ENCODE measurements at regions not wholly inside any gene's neighbourhood (a gene's known extent, or its start where the extent isn't known, plus 50 kb on each side); places are given as distances from the start of the nearest gene placed in this dataset.

DNA sequence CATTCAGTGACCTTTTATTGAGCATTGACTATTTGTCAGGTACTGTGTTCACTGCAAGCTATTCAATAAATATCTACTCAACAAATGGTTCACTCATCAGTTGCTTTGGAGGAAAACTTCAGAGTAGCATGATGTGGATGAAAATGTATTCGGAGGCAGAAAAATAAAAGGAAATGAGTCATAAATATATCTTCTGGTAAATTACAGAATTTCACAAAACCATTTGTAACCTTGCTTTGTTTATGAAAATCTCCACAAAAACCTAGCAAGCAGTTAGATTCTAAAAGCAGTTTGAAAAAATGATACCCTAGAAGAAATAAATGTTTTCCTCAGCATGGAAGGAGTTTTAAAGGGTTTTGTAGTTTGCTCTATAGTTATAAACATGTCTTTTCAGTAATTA lies 399.6 kb downstream of the LMO7 start:
- Mint-ChIP-seq H3K27ac (no peak overlapping the region), H3K4me1 (ENCODE audit: low read depth) (no peaks in the 10 kb centered on the region), H3K36me3 (ENCODE audit: insufficient read depth) (no peaks in the 10 kb centered on the region), H3K4me3 (ENCODE audit: low read depth) (no peak overlapping the region), H3K9me3 (ENCODE audit: low read depth) (no peaks in the 10 kb centered on the region), H3K27me3 (no peaks in the 10 kb centered on the region)
- no peak for DNase-seq (ENCODE audit: low spot score, unreplicated experiment)
- TF ChIP-seq, protein P1, sequence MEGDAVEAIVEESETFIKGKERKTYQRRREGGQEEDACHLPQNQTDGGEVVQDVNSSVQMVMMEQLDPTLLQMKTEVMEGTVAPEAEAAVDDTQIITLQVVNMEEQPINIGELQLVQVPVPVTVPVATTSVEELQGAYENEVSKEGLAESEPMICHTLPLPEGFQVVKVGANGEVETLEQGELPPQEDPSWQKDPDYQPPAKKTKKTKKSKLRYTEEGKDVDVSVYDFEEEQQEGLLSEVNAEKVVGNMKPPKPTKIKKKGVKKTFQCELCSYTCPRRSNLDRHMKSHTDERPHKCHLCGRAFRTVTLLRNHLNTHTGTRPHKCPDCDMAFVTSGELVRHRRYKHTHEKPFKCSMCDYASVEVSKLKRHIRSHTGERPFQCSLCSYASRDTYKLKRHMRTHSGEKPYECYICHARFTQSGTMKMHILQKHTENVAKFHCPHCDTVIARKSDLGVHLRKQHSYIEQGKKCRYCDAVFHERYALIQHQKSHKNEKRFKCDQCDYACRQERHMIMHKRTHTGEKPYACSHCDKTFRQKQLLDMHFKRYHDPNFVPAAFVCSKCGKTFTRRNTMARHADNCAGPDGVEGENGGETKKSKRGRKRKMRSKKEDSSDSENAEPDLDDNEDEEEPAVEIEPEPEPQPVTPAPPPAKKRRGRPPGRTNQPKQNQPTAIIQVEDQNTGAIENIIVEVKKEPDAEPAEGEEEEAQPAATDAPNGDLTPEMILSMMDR (IDR thresholded peaks at IDR 0.05; ENCODE audit: unreplicated experiment): no peak

DNA sequence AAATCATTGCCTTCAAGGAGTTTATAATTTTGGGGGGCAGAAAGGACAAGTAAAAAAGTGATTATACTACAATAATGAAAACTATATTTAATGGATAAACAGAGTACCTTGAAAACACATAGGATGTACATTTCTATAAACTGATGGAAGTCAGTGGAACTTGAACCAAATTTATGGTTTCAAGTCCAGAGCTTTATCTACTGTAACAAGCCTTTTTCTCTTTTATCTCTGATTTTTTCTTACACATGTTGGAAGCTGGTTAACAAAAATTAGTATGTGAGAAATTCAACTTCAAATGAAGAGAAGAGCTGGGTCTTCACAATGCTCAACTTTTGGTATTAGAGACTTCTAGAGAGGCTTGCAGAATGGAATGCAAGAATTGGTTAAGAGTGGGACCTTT lies 393.6 kb downstream of the LMO7 start:
- Mint-ChIP-seq H3K4me1 (ENCODE audit: low read depth) (peaks cover 5% of the 10 kb centered on the region), H3K36me3 (ENCODE audit: insufficient read depth) (no peaks in the 10 kb centered on the region), H3K9me3 (ENCODE audit: low read depth) (no peaks in the 10 kb centered on the region), H3K27ac (no peak overlapping the region), H3K4me3 (ENCODE audit: low read depth) (no peak overlapping the region), H3K27me3 (no peaks in the 10 kb centered on the region)
- TF ChIP-seq, protein P1 (IDR thresholded peaks at IDR 0.05; ENCODE audit: unreplicated experiment): no peak
- no peak for DNase-seq (ENCODE audit: low spot score, unreplicated experiment)

DNA sequence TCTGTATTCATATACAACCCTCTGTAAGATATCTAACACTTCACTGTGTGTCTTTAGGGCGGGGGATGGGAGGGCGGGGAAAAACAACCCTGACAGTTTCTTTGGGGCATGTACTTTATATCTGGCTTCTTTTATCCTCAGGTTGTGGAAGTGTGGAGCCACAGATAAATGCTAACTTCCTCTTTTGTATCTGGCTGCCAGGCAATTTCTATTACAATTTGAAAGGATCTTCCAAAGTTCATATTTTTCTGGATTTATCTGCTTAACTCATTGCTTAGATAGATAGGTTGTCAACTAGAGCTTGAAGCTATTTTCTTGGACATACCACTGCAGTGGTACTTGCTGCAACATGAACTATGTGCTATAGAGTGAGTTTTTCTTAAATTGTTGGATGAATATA lies 393.0 kb downstream of the LMO7 start:
- DNase-seq (ENCODE audit: low spot score, unreplicated experiment): no peak
- H3K4me3 Mint-ChIP-seq (ENCODE audit: low read depth): no peak overlapping the region
- no peaks in the 10 kb centered on the region for H3K36me3 Mint-ChIP-seq (ENCODE audit: insufficient read depth)
- peaks cover 5% of the 10 kb centered on the region for H3K4me1 Mint-ChIP-seq (ENCODE audit: low read depth)
- H3K9me3 Mint-ChIP-seq (ENCODE audit: low read depth): peaks cover under 1% of the 10 kb centered on the region
- TF ChIP-seq, protein P1 (IDR thresholded peaks at IDR 0.05; ENCODE audit: unreplicated experiment): no peak
- no peak overlapping the region for H3K27ac Mint-ChIP-seq
- no peaks in the 10 kb centered on the region for H3K27me3 Mint-ChIP-seq

DNA sequence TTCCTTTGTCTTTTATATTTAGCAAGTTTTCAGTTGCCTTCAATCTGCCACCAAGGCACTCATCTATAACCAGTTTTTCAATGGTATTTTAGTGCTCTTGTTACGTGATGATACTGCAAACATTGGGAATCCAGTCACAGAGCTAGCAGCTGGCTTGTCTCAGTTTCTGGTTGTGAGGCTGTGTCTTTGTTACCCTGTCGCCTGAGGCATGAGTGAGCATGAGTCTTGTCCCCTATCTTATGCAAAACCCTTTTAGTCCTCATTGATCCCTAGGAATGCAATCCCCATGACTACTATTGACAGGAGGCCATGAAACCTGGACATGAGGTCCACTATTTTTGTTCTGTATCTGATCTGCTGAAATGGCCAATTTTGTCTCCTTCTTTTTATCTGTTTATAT lies 391.0 kb downstream of the LMO7 start:
- peaks cover 10% of the 10 kb centered on the region for H3K4me1 Mint-ChIP-seq (ENCODE audit: low read depth)
- no peaks in the 10 kb centered on the region for H3K36me3 Mint-ChIP-seq (ENCODE audit: insufficient read depth)
- H3K4me3 Mint-ChIP-seq (ENCODE audit: low read depth): no peak overlapping the region
- H3K27ac Mint-ChIP-seq: no peak overlapping the region
- DNase-seq (ENCODE audit: low spot score, unreplicated experiment): no peak
- H3K27me3 Mint-ChIP-seq: no peaks in the 10 kb centered on the region
- H3K9me3 Mint-ChIP-seq (ENCODE audit: low read depth): peaks cover 4% of the 10 kb centered on the region
- TF ChIP-seq, protein P1 (IDR thresholded peaks at IDR 0.05; ENCODE audit: unreplicated experiment): no peak

DNA sequence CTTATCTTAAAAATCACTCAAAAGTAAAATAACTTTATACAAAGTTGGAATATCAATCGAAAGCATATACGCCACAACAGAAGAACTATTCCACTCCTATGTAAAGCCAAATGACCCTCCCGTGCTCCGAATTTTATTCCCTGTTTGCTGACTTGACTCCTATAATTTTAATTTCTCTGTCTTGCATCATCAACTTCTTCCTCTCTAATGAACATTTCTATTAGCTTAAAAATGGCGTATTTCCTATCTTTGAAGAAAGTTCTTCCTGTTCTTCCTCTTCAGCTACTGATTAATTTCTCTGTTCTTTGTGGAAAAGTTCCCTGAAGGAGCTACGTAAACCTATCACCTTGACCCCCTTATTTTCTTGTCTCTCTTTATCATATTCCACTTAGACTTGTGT lies 389.3 kb downstream of the LMO7 start:
- no peak overlapping the region for H3K27ac Mint-ChIP-seq
- H3K4me3 Mint-ChIP-seq (ENCODE audit: low read depth): no peak overlapping the region
- TF ChIP-seq, protein P1 (IDR thresholded peaks at IDR 0.05; ENCODE audit: unreplicated experiment): no peak
- no peak for DNase-seq (ENCODE audit: low spot score, unreplicated experiment)
- peaks cover 10% of the 10 kb centered on the region for H3K4me1 Mint-ChIP-seq (ENCODE audit: low read depth)
- no peaks in the 10 kb centered on the region for H3K36me3 Mint-ChIP-seq (ENCODE audit: insufficient read depth)
- no peaks in the 10 kb centered on the region for H3K27me3 Mint-ChIP-seq
- peaks cover 4% of the 10 kb centered on the region for H3K9me3 Mint-ChIP-seq (ENCODE audit: low read depth)
